Sciatic nerve (tissue), 2 donors: ENCODE measurements at regions not wholly inside any gene's neighbourhood (a gene's known extent, or its start where the extent isn't known, plus 50 kb on each side); places are given as distances from the start of the nearest gene placed in this dataset.
"Not testable (repeated sequence)": the region's sequence is repeated elsewhere in the genome, so short reads cannot be mapped to it uniquely, and the experiment has no call there.

Experiments
- ATAC-seq: fragments of 200-7000 bp; cut with Tn5 transposase; one replicate; pipeline ENCODE4 v1.9.1; 2020; ENCODE audit warnings: mild to moderate bottlenecking, moderate library complexity
- DNase-seq: peaks from one replicate; pipeline ENCODE4 v3.0.0-alpha.2; 2020; ENCODE audit warnings: low spot score
- intact Hi-C: fragments of 100-400 bp; cut with DNase I; formaldehyde crosslinking; loops from one replicate; pipeline ENCODE4 v1.14.2; 2022
- donor health status: DM: no; HTN: no; CAD: no.
- donor health status: DM: no; HTN: no; CAD: no.

DNA sequence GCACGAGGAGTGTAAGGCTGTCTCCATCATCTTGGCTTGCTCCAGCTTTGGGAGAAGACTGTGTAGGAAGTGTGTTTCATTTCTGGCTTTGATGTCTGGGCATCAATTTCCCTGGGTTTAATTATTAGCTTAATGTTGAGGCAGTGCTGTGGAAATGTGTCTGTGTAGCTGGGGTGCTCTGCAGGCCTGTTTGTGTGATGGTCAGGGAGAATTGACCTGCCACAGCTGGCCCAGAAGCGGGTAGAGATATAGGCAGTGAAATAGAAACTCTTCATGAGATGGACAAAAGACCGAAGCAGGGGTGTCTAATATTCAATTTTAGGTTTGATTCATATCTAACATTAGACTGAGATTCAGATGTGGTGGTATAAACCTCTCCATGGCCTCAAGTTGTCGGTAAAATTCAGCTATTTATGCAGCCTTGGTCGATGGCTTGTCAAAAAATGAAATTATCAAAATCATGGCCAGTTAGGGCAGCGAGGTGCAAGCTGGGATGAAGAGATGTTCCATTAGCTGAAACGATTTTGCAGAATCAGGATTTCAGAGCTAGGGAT lies 95.3 kb upstream of the SNX9 start:
- intact Hi-C loops: no loop called here
- no peak for ATAC-seq
- no peak for DNase-seq

DNA sequence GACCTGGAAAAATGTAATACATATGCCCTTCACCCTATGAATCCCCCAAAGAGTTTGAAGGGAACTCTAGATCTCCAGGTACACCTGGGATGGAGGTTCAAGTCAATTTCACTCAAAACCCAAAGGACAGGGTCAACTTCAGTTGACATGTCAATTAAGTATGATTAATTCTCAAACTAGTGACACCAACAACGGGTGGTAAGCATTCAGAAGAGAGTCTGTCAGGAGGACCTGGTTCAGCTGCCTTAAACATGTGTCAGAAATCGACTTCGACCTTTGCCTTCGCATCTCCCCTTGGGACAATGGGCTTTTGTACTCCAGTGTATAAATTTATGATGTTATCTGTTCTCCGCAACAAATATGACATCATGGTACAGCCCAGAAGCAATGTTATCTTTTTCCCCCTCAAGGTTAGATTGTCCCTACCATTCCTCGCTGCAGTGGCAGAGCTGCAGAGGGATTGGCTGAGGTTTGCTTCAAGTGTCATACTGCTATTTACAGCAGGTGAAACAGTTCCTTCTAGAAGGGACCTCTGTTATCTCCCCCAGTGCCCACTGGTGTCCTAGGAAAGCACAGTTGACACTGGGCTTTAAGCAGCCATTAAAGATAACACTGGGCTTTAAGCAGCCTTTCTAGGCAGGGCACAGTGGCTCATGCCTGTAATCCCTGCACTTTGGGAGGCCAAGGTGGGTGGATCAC lies 94.7 kb upstream of the SNX9 start:
- ATAC-seq: no peak
- intact Hi-C loops: no loop called here
- DNase-seq: no peak

DNA sequence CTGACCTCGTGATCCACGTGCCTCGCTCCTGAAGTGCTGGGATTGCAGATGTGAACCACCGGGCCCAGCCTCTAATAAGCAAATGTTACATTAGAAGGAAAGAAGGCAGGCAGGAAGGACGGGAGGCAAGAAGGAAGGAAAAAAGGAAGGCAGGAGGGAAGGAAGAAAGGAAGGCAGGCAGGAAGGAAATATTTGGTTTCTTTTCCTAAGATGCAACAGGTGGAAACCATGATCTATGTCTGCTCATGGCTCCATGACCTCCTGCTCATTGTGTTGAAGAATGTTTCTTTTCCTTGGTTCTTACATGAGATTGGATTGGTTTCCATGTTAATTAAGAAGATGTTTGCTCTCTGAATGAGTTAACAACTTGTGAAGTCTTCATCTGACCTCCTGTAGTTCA lies 91.8 kb upstream of the SNX9 start:
- DNase-seq (no peak), ATAC-seq (no peak)
- intact Hi-C loops: no loop called here

DNA sequence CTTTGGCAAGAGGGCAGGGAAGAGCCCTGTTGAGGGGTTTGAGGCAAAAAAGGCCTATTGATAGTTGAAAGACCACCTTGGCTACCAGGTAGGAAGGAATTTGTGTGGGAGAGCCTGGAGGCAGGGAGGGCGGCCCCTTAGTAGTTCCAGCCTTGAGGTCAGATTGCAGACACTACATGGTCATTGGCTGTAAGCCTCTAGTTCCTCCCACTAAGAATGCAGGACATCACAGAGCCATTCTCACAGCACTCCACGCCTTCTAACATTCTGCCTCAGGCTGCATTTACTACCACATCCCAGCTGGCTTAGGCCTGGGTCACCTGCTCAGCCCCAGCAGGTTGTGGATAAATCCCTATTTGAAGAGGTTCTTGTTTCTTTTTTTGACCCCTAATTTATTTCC lies 91.0 kb upstream of the SNX9 start:
- intact Hi-C loops: no loop called here
- ATAC-seq (no peak), DNase-seq (no peak)

DNA sequence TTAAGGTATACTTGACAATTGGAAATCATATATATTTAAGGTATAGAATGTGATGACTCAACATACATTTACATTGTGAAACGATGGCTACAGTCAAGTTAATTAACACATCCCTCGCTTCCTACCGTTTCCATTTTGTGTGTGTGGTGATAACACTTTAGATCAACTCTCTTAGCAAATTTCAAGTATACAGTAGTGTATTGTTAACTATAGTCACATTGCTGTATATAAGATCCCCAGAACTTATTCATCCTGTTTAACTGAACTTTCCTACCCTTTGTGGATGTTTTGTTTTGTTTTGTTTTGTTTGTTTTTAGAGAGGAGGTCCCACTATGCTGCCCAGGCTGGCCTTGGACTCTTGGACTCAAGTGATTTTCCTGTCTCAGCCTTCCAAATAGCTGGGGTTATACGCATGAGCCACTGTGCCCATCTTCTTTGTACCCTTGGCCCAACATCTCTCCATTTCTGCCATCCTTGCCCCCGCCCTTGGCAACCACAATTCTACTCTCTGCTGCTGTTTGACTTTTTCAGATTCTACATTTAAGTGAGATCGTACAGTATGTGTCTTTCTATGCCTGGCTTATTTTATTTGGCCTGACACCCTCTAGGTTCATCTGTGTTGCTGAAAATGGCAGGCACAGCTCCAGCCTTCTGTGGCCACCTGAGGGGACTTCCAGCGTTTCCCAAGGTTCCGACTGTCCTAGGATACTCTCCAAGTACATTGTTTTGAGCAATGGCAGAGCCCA lies 90.5 kb upstream of the SNX9 start:
- intact Hi-C loops: no loop called here
- ATAC-seq (no peak), DNase-seq (no peak)

DNA sequence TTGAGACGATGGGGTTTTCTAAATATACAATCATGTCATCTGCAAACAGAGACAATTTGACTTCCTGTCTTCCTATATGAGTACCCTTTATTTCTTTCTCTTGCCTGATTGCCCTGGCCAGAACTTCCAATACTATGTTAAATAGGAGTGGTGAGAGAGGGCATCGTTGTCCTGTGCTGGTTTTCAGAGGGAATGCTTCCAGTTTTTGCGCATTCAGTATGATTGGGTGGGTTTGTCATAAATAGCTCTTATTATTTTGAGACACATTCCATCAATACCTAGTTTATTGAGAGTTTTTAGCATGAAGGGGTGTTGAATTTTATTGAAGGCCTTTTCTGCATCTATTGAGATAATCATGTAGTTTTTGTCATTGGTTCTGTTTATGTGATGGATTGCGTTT lies 86.5 kb upstream of the SNX9 start:
- DNase-seq, intact Hi-C loops, ATAC-seq: not testable (repeated sequence)

DNA sequence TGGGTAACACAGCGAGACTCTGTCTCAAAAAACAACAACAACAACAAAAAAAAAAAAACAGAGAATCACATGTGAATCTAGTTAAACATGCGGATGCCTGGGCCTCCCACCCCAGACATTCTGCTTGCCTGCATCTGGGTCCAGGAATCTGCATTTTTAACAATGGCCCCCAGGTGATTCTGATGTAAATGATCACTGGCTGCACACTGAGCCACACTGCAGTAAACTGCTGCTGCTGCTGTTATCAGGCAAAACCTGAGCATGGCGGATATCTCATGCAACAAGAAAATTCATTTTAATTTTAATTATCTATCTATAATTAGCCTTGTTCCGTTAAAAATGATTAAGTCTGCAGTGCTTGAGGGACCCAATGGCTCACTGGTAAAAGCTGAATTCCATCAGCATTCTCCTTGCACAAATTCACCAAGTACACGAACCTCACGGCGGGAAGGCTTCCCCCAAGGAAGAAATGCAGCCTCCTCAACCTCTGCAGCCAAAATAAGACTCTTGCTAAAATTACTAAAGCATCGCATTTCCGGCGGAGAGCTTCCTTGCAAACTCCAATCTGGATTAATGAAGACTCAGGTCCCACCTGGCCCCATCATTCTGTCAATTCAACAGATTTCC lies 81.6 kb upstream of the SNX9 start:
- ATAC-seq (peak; percentile 8), DNase-seq (no peak)
- intact Hi-C loops: no loop called here

DNA sequence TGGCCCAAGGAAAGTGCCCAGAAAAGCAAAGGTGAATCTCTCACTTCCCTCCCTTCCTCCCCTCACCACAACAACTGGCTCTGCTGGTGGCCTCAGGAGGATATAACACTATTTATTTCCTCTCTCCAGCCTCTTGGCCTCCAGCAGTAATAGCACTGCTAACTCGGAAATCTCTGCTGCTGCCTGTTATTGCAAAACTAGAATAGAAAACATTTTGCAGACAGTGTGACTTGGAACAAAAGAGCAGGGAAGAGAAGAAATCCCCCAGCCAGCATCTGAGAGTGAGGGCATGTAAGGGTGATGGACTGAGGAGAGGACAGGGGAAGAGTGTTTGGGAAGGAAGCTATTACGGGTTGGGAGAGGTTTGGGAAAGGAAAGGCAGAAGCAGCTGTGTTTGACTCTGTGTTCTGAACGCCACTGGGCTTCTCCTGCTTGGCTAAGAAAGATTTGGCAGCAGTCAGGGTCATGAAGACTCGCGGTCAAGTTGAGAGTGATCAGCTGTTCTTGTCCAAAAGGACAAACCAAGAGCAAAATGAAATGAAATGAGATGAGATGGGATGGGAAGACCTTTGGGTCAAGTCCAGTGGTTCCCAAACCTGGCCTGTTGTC lies 81.0 kb upstream of the SNX9 start:
- intact Hi-C loops: no loop called here
- no peak for DNase-seq
- peak; percentile 93 for ATAC-seq

DNA sequence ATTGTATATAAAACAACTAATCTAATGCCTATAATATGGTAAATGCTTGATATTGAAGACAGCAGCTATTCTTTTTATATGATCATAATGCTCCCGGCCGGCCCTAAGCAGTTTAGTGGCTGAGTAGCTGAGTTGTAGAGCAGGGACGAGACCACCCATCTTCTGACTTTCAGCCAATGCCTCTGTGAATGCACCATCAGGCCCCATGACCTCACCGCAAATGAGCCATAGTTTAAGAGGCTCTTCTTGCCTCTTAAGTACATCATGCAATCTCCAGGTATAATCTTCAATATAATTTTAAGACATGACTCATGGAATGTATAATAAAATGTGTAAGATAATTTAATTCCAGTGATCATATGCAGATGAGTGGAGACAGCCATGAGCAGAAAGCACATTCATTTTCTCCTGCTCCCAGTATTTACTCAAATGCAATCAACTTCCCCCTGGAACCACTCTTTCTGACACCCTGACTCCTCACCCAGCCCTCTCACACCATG lies 78.9 kb upstream of the SNX9 start:
- ATAC-seq: no peak
- intact Hi-C loops: no loop called here

DNA sequence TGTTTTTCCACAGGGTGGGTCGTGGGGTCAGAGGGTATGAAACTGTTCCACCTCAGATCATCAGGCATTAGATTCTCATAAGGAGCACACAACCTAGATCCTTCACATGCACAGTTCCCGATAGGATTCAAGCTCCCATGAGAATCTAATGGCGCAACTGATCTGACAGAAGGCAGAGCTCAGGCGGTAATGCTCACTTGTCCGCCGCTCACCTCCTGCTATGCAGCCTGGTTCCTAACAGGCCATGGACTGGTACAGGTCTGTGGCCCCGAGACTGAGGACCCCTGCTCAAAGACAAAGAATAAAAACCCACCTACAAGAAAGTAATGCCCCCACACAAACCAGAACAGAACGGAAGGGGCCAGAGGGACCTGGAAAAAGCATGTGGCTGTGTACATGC lies 76.1 kb upstream of the SNX9 start:
- intact Hi-C loops: no loop called here
- ATAC-seq (no peak), DNase-seq (no peak)

More for the DNA sequence above, 78.9 kb upstream of the SNX9 start:
- DNase-seq: no peak

DNA sequence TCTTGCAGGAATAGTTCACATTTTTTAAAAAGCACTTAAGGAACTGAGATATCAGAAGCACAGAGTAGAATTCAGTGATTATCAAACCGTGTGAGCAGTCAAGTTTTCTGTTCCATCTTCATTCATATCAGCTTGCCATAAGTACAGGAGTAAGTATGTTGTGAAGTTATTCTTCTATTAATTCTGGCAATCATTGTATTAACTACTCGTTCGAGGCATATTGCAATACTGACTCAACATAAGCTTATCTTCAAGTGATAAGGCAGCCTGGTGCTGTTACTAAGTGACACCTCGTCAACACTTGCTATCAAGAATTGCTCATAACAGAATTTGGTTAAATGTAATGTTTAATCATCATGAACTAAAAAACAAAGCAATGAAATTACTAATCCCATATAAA lies 75.7 kb upstream of the SNX9 start:
- ATAC-seq (no peak), DNase-seq (no peak)
- intact Hi-C loops: no loop called here

DNA sequence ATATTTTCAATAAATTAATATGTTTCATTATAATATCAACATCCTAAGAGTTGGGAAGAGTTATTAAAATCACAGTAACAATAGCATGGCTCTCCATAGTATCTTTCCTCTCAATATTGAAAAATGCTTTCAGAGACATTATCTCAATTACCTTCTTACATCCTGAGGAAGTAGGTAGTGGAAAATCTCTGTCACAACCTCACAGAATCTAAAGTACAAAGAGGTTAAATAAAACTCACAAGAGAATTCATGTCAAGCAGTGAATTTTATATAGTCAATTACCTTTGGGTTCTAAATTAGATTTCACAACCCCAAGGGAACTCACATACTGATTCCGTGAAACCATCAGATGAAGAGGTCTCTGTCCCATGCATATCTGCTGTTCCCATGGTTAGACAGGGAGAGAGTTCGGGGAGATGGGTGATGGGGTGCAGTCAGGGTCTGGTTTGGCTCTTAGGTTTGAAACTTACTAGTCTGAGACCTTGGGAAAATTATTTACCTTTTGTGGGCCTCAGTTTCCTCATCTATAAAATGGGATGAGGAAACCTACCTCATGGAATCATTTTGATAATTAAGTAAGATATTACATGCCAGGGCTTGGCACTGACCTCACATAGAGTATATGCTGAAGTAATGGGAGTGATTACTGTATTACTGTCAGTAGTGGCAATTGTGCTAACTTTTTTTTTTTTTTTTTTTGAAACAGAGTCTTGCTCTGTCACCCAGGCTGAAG lies 74.0 kb upstream of the SNX9 start:
- ATAC-seq (no peak), DNase-seq (no peak)
- intact Hi-C loops: no loop called here

DNA sequence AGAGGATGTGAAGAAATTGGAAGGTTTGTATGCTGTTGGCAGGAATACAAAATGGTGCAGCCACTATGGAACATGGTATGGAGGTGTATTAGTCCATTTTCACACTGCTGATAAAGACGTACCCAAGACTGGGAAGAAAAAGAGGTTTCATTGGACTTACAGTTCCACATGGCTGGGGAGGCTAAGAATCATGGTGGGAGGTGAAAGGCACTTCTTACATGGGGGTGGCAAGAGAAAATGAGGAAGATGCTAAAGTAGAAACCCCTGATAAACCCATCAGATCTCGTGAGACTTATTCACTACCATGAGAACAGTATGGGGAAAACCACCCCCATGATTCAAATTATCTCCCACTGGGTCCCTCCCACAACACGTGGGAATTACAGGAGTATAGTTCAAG lies 72.1 kb upstream of the SNX9 start:
- ATAC-seq, intact Hi-C loops, DNase-seq: not testable (repeated sequence)

DNA sequence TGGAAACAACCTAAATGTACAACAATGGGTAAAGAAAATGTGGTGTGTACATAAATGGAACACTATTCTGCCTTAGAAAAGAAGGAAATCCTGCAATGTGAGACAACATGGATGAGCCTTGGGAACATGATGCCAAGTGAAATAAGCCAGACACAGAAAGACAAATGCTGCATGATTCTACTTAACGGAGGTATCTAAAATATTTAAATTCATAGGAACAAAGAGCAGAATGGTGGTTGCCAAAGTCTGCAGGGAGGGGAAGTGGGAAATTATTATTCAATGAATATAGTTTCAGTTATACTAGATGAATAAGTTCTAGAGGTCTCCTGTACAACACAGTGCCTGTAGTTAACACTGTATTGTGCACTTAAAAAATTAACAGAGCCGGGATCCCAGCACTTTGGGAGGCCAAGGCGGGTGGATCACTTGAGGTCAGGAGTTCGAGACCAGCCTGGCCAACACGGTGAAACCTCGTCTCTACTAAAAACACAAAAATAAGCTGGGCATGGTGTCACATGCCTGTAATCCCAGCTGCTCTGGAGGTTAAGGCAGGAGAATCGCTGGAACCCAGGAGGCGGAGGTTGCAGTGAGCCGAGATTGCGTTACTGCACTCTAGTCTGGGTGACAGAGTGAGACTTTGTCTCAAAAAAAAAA lies 71.4 kb upstream of the SNX9 start:
- no peak for DNase-seq
- ATAC-seq: no peak
- intact Hi-C loops: no loop called here

DNA sequence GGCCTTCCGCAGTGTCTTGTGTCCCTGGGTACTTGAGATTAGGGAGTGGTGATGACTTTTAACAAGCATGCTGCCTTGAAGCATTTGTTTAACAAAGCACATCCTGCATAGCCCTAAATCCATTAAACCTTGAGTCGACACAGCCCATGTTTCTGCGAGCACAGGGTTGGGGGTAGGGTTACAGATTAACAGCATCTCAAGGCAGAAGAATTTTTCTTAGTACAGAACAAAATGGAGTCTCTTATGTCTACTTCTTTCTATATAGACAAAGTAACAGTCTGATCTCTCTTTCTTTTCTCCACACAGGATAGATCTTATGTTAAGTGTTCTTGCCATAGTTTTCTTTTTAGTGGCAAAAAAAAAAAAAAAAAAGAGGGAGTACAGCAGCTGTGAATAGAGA lies 70.2 kb upstream of the SNX9 start:
- ATAC-seq, intact Hi-C loops, DNase-seq: not testable (repeated sequence)

DNA sequence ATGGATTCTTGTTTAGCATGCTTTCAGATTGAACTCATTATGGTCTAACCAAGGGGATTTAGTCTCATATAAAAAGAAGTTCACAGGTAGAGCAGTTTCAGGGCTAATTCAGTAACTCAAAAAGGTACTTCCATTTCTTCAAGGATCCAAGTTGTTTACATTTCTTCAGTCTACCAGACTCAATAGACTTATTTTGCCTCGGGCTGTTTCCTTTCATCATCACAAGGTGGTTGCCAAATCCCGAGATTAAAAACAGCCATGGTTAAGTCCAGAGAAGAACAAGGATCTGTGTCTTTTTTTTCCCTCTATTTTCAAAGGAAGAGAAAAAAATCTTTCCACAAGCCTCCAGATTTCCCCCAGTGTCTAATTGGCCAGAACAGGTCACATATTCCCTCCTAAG lies 69.8 kb upstream of the SNX9 start:
- DNase-seq (no peak), ATAC-seq (no peak)
- intact Hi-C loops: no loop called here

DNA sequence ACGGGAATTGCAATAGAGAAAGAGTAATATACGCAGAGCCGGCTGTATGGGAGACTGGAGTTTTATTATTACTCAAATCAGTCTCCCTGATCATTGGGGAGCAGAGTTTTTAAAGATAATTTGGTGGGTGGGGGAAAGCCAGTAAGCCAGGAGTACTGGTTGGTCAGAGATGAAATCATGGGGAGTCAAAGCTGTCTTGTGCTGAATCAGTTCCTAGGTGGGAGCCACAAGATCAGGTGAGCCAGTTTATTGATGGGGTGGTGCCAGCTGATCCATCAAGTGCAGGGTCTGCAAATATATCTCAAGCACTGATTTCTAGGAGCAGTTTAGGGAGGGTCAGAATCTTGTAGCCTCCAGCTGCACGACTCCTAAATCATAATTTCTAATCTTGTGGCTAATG lies 69.2 kb upstream of the SNX9 start:
- ATAC-seq, DNase-seq, intact Hi-C loops: not testable (repeated sequence)

DNA sequence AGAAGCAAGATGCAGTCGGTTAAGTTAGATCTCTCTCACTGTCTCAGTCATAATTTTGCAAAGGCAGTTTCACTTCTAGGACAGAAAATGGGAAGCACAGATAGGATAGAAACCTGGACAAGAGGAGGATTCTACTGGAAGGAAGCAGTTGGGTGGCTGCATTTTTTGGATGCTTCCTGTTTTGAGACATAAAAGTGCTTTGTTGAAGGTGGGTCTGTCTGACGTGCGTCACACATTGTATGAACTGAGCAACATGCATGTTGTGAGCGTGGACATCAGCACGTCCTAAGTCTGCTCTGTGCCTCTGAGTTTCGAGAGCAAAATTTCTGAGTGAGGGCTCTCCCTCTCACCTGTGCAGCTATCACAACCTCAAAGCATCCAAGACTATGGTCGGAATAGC lies 68.7 kb upstream of the SNX9 start:
- DNase-seq (no peak), ATAC-seq (no peak)
- intact Hi-C loops: no loop called here
